Endothelial cell of hepatic sinusoid (primary cell): ENCODE measurements at regions not wholly inside any gene's neighbourhood (a gene's known extent, or its start where the extent isn't known, plus 50 kb on each side); places are given as distances from the start of the nearest gene placed in this dataset.

Experiments used
- in situ Hi-C: cut with HindIII; loops from 2 replicates; pipeline ENCODE4 v1.10.0; 2017; ENCODE audit warnings: low sequenced_read_pairs

DNA sequence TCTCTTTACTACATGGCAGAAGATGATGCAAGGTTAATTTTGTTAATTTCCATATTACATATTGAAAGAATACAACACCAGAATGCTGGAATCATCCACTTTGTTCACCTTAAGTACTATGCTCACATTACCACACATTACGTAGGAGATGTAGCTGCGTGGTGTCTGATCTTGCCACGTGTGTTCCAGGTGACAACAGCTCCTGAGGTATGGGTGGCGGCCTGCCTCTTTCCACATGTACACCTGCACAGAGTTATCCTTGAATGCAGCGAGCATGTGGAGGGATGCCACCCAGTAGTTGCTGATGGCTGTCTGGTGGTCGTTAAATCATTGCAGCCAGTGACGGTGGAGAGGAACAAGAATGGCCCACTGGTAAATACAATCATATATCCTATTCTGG lies 740.5 kb upstream of the EEF2KMT start:
- in situ Hi-C loops = no loop called here

DNA sequence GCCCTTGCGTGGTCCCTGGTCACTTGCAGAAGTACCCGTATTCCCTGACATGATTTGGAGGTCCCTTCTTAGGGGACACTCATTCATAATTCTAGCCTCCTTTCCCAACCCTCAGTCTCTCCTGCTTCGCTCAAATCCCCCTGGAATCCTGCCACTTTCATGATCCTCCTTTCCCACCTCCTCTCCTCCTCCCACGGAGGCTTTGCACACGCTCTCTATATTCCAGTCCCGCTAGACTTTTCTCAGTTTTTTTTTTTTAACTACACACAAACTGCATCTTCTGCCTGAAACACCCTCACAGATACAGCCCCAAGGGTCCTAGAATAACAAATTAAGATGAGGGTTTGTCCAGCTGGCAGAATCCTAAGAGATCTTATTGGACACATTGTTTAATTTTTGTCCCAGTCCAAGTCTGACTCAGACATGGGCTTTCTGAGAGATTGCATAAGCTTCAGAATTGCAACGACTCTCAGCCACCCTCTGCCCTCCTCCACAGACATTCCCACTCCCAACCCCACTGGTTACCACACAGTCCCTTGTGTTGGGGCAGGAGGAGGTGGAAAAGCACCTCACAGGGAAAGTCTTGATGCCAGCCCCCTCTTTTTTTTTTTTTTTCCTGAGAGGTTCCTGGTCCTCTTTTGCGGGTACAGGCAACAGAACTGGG lies 739.5 kb upstream of the EEF2KMT start:
- in situ Hi-C loops = no loop called here

DNA sequence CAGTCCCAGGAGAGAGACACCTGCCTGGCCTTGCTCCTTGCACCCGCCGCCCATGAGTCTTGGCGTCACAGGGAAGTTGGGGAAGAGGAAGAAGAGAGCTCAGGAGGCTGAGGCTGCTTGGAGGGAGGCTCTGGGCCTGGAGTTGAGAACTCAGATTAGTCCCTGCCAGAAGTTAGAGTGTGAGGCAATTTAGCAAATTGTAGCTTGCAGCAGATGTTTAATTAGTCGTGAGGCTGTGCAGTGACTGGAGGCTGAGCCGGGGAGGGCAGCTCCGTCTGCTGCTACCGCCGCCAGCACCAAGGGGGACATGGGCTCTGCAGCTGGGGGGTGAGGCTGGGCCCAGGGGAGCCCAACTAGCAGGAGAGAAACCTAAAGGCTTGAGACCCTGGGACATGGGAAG lies 738.3 kb upstream of the EEF2KMT start:
- in situ Hi-C loops = no loop called here

DNA sequence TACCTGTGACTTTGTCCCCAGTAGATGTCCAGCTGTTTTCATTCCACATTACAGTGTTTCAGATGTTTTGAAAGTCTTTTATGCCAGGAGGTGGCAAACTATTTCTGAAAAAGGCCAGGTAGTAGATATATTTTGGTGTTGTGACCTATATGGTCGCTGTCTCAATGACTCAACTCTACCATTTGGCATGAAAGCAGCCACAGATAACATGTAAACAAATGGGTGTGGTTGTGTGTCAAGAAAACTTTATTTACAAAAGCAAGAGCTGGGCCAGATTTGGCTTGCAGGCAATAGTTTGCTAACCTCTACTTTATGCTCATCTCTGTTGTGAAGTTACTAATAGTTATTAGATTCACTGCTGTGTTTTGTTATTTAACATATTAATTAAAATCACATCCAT lies 728.7 kb upstream of the EEF2KMT start:
- in situ Hi-C loops = no loop called here

DNA sequence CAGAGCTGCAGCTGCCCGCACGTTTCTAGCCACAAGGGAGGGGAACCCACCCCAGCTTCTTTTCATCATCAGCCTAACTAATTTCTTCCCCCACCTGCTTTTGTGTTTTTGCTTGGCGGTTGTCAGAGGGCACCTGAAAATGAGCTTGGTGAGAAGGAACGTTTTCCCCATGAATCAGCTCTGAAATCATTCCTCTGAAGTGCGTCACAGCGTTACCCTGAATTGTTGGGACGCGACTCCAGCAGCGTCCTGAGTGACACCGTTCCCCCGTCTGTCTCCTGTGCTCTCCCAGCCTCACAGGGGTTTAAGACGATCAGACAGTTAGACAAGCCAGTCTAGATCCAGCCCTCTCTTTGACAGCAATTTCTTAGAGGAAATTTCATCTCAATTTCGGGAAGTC lies 722.9 kb upstream of the EEF2KMT start:
- in situ Hi-C loops = no loop called here

DNA sequence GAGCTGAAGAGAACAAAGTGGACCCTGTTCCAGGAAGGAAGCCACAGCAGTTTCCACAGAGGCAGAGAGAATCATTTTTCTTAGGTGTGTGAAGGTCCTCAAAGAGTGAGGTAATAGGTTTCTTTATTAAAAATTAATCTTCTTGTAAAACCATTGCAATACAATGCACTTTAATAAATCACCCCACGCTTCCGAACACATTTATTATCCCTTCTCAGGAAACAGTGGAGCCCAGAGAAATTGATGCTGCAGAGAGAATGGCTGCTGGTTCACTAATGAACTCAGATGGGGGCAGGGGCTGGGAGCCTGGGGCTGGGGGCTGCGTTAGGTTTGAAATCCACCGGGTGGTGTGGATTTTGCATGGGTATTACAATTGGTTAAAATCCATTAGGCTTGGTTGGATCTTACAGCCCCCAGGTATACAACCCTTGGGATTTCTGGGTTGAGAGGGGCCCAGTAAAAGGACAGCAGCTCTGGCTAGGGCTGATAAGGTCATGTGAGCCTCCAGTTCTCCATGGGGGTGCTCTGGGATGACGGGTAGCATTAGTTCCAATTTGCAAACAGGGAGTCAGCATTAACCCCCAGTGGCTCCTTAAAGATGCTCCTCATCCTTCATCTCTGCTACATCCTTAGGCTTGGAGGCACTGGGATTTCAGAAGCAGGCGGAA lies 718.1 kb upstream of the EEF2KMT start:
- in situ Hi-C loops = no loop called here

DNA sequence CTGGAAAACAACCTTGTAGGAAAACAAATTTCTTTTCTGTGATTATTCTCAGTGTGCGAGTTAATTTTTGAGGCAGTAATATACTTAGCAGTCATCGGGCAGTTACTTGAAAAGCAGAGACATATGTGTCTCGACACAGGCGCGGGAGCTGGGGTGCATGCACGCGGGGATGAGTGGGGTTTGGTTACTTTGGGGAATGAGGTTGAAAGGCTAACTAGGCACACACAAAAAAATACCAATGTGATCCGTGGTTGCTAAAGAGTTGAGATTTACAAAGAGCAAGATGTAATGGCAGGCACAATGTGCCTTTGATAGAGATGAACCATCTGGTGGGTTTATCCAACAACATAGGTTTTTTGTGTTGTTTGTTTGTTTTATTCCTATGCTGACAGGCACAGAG lies 703.8 kb upstream of the EEF2KMT start:
- in situ Hi-C loops = no loop called here

DNA sequence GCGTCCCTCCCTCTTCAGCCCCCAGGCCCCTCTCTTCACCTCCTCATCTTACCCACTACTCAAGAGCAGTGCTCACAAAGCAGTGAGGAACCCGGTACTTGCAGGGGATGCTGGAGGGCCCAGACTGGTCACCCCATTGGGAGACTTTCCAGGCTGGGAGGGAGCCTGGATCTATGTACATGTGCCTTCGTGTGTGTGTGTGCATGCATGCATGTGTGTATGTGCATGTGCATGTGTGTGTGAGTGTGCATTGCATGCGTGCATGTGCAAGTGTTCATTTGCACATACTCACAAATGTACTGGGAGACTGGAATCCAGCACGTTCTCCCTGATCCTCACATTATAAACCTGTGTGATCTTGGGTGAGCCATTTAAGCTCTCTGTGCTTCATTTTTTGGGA lies 696.0 kb upstream of the EEF2KMT start:
- in situ Hi-C loops = no loop called here

DNA sequence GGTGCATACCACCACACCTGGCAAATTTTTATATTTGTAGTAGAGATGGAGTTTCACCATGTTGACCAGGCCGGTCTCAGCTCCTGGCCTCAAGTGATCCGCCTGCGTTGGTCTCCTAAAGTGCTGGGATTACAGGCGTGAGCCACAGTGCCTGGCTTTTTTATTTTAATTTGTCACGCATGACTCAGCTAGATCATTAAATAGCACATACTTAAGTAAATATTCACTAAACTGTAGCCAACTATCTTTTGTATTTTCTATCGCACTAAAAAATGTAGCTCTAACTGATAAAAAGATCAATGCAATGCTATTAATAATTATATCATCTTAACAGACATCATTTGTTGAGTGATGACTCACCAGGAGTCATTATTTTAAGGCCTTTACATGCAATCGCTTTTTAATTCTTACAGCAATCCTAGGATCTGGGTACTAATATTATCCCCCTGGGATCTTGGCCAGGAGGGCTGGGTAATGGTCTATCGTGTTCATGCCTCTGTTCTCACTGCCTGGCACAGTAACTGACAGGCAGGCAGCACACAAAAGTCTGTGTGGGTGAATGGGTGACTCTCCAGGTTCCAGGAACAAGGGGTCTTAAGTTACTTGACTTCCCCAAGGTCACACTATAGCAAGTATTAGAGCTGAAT lies 693.5 kb upstream of the EEF2KMT start:
- in situ Hi-C loops = no loop called here

DNA sequence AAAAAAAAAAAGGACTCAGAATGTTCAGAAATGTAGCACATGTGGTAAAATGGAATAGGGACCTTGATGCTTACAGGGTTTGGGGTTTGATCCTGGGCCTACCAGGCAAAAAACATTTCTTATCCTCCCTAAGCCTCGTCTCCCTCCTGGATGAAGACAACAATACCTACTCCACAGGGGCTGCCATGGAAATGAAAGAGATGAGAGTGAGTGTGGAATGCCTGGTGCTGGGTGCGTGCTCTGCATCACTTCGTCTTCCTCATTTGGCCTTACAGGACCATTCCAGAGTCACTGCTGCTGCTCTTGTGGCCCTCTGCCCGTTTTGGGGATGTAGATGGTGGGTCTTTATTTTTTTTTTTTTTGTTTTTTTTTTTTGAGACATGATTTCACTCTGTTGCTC lies 692.9 kb upstream of the EEF2KMT start:
- in situ Hi-C loops = no loop called here

DNA sequence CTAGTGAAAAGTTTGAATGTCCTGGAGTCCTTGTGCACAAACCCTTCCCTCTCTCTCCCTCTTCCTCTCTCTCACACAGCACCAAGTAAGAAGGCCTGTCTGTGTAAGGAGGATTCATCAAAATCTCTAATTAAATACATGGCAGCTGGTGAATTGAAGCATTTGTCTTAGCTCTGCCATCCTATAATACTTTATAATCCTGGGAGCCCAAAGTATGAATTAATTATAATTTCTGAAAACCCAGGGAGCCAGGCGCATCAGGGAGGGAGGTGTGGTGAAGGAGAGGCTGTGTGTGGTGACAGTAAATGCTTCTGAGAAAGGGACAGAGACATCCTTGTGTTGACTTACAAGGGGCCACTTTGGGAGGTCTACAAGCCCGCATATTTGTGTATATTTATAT lies 691.4 kb upstream of the EEF2KMT start:
- in situ Hi-C loops = no loop called here

DNA sequence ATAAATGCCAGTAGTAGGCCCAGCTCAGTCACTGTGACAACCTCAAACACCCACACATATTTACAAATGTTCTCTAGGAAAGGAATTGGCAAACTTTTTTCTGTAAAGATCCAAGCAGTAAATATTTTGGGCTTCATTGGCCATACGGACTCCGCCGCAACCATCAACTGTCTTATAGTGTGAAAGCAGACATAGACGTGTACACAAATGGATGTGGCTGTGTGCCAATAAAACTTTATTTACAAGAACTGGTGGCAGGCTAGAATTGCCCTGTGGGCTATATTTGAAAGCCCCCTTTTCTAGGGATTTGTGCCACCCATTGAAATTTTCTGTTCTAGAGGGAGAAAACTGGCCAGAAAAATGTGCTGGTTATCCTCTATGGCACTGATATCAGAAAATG lies 683.8 kb upstream of the EEF2KMT start:
- in situ Hi-C loops = no loop called here

DNA sequence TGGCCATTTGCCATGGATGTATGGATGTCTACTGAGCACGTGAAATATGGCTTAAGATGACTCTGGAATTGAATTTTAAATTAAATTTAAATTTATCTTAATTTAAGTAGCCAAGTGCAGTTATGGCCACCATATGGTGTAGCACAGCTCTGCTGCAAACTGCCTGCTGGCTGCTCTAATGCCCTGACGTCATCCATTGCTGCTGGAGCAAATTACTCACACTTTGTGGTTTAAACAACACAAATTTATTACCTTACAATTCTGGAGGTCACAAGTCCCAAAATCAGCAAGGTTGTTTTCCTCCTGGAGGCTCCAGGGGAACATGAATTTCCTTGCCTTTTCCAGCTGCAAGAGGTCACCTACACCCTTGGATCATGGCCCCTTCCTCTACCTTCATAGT lies 679.3 kb upstream of the EEF2KMT start:
- in situ Hi-C loops = no loop called here

DNA sequence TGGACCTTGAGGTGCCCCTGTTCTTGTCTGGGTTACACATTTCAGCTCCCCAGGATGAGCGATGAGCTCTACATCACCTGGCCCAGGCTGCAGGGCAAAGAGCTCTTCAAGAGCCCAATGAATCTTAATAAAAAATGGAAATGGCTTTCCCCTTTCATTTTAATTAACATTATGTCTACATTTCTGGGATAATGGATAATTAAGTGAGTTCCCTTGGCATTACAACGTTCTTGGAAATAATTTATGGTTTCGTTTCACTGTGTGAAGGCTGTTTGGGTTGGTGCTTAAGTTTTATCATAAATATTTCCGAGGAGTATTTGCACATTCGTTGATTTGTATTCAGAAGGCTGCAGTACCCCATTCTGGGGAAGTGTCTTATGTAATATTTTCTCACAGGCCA lies 678.3 kb upstream of the EEF2KMT start:
- in situ Hi-C loops = no loop called here

DNA sequence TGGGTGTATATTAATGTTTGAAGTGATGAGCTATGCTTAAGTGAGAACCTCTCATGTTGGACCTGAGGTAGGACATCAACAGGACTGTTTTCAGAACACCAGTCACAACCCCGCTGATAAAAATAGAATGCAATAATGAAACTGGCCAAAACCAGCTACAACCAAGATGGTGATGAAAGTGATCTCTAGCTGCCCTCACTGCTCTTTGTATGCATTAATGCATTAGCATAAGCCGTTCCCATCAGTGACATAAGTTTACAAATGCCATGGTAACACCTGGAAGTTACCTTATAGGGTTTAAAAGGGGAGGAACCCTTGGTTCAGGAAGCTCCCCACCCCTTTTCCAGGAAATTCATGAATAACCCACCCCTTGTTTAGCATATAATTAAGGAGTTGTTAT lies 672.5 kb upstream of the EEF2KMT start:
- in situ Hi-C loops = no loop called here

DNA sequence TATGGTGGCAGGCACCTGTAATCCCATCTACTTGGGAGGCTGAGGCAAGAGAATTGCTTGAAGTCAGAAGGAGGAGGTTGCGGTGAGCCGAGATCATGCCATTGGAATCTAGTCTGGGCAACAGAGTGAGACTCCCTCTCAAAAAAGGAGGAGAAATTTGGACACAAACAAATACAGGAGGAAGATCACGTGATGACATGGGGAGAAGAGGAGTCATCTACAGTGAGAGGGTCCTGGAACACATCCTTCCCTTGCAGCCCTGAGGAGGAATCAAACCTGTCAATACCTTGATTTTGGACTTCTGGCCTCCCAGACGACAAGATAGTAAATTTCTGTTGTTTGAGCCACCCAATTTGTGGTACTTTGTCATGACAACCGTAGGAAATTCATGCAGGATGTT lies 671.9 kb upstream of the EEF2KMT start:
- in situ Hi-C loops = no loop called here

DNA sequence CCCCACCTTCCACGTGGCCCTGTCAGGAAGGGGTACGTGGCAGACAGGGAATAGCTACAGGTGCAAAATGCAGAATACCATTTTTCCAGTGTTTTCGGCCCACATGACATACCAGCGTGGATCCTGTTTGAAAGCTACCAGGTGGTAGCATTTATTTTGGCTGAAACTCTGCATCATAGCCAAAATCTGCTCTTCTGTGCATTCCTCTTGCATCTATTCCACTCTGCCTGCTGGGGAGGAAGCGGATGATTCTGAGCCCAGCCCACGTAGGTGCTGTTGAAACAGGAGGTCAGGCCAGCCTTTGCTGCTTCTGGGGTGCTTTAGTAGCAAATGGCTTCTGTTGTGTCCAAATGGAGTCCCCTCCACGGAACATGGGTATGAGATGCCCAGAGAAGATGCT lies 670.9 kb upstream of the EEF2KMT start:
- in situ Hi-C loops = no loop called here

DNA sequence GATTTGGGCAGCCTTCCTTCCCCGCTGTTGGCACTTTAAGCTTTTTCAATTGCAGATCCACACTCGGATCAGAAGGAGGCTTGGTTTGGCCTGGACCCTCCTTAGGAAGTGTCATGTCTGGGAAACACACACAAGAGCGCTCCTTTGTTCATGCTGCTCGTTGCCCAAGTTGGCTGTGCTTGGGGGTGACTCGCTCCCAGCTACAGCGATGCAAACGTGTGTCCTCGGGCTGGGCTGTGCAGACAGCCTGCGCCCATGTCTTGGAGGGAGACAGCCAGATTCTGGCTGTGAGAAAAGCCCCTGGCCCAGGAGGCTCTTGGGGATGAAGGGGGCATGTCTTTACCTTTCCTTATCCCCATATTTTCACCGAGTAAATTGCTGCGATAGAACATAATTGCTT lies 665.6 kb upstream of the EEF2KMT start:
- in situ Hi-C loops = no loop called here

DNA sequence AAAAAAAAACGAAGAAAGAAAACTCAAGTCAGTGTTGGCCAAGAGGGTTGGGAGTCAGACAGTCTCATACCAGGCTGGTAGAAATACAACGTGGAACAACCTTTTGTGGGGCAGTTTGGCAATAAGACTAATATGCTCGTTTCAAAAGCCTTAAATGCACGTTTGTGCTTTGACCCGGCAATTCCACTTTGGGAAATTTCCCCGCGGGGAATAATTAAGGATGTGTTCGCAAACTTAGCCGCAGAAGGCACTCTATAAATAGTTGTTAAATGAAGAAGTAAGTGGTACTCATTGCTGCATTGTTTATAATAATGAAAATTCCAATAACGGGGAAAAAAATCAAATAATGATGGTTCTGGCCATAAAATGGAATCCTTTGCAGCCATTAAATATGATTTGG lies 664.8 kb upstream of the EEF2KMT start:
- in situ Hi-C loops = no loop called here

DNA sequence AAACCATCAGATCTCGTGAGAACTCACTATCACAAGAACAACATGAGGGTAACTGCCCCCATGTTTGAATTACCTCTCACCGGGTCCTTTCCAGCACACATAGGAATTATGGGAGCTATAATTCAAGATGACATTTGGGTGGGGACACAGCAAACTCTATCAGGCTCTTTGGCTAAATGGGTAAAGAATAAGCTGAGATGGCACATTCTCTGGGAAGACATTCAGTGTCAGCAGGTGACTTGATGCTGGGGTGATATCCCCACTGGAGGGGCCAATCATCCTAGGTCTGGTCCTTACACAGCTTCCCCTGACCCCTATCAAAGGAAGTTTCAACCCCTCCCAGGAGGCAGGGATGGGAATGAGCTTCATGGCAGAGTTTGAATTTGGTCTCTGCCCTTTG lies 664.0 kb upstream of the EEF2KMT start:
- in situ Hi-C loops = no loop called here

DNA sequence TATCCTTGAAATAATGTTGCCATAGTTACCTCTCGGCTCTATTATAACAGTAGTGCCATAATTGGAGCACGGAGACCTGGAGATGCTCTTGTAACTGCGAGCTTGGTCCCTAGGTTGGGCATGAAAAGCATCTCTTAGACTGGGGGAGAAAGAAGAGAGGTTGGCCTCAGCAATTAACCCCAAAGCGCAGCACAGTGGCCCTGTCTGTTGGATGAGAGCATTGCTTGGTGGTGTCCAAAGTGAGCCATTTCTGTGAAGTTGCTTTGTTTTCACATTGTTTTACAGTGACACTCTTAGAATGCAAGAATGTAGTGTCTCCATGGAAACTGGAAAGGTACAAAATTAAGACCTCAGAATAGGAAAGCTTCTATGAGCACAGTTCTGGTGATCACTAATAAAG lies 660.7 kb upstream of the EEF2KMT start:
- in situ Hi-C loops = no loop called here

DNA sequence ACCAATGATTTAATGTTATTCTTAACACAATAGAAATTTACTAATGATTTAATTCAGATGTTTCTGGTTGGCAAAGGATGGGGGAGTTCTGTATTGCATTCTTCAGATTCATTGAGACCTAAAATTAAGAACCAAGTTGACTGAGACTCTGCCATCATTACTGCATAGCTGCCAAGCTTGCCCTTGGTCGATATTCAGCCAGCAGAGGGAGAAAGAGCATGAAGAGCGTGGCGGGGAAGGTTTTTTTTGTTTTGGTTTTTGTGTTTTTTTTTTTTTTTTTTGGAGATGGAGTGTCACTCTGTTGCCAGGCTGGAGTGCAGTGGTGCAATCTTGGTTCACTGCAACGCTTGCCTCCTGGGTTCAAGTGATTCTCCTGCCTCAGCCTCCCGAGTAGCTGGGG lies 659.4 kb upstream of the EEF2KMT start:
- in situ Hi-C loops = no loop called here

DNA sequence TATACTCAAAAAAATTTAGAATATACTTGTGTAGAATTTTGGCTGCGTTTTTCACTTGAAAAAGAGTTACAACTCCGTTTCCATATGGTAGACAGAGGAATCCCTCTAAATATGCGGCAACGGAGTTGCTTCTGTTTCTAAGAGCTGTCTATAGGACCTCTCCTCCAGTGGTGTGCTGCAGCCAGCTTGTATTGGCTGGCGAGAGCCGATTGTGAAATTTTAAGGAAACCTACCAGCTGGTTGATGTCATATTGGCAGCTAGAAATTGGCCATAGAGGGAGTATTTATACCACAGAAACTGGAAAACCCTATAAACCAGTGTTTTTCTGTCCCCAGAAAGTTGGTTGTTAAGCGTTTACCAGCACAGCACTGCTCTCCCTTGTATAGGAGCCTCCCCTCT lies 655.8 kb upstream of the EEF2KMT start:
- in situ Hi-C loops = no loop called here
